CD4-positive, CD25-positive, alpha-beta regulatory T cell (primary cell): ENCODE measurements at regions not wholly inside any gene's neighbourhood (a gene's known extent, or its start where the extent isn't known, plus 50 kb on each side); places are given as distances from the start of the nearest gene placed in this dataset.

Source experiments
- ATAC-seq, 2 donors: fragments of 150-1000 bp; cut with Tn5 transposase; one replicate each; pipeline ENCODE4 v1.10.0; 2021; ENCODE audit warnings: low read depth in 2 of 2, moderate number of reproducible peaks in 2 of 2, moderate library complexity in 1 of 2
- DNase-seq, 3 donors: peaks; one replicate each; pipeline versions ENCODE4 v3.0.0 to v3.0.0-alpha.2; 2012 to 2022; ENCODE audit warnings: mixed read lengths in 1 of 3
- H3K27ac ChIP-seq: one replicate; pipeline ENCODE4 v1.7.0; 2013; ENCODE audit warnings: mild to moderate bottlenecking, low read length; ENCODE audit not compliant: insufficient read depth, poor library complexity, severe bottlenecking
- H3K27me3 ChIP-seq: one replicate; pipeline ENCODE4 v1.7.0; 2013; ENCODE audit warnings: low read length; ENCODE audit not compliant: control insufficient read depth, insufficient read depth
- H3K36me3 ChIP-seq: one replicate; pipeline ENCODE4 v1.7.0; 2013; ENCODE audit warnings: mild to moderate bottlenecking, low read length, moderate library complexity; ENCODE audit not compliant: control insufficient read depth, insufficient read depth
- H3K4me1 ChIP-seq: 2 replicates; pipeline ENCODE4 v1.7.0; 2013; ENCODE audit warnings: mild to moderate bottlenecking, low read length; ENCODE audit not compliant: insufficient read depth, control insufficient read depth, poor library complexity, severe bottlenecking
- H3K4me3 ChIP-seq: one replicate; pipeline ENCODE4 v1.7.0; 2013; ENCODE audit warnings: low read depth, mild to moderate bottlenecking, low read length, moderate library complexity
- H3K9me3 ChIP-seq, 2 experiments: 1 replicate in 1 of 2; 2 replicates in 1 of 2; pipeline ENCODE4 v1.7.0; 2013; ENCODE audit warnings: low read length in 2 of 2, mild to moderate bottlenecking in 1 of 2, moderate library complexity in 1 of 2; ENCODE audit not compliant: control insufficient read depth in 2 of 2
- H3K27ac Mint-ChIP-seq, 3 donors: one replicate each; pipeline ENCODE4 v1.8.0; 2020 to 2022; ENCODE audit warnings: mild to moderate bottlenecking in 3 of 3, mixed read lengths in 3 of 3, moderate library complexity in 2 of 3
- H3K27me3 Mint-ChIP-seq: one replicate; pipeline ENCODE4 v1.8.0; 2022; ENCODE audit warnings: mild to moderate bottlenecking, mixed read lengths
- H3K36me3 Mint-ChIP-seq: one replicate; pipeline ENCODE4 v1.8.0; 2020; ENCODE audit warnings: mixed read lengths
- H3K4me1 Mint-ChIP-seq, 4 donors: one replicate each; pipeline ENCODE4 v1.8.0; 2020 to 2022; ENCODE audit warnings: mixed read lengths in 4 of 4, mild to moderate bottlenecking in 1 of 4
- H3K4me3 Mint-ChIP-seq, 4 donors: one replicate each; pipeline ENCODE4 v1.8.0; 2020 to 2022; ENCODE audit warnings: mild to moderate bottlenecking in 4 of 4, mixed read lengths in 4 of 4, moderate library complexity in 3 of 4
- H3K9me3 Mint-ChIP-seq, 7 donors: one replicate each; pipeline ENCODE4 v1.8.0; 2020 to 2022; ENCODE audit warnings: mixed read lengths in 7 of 7, mild to moderate bottlenecking in 3 of 7, moderate library complexity in 2 of 7

DNA sequence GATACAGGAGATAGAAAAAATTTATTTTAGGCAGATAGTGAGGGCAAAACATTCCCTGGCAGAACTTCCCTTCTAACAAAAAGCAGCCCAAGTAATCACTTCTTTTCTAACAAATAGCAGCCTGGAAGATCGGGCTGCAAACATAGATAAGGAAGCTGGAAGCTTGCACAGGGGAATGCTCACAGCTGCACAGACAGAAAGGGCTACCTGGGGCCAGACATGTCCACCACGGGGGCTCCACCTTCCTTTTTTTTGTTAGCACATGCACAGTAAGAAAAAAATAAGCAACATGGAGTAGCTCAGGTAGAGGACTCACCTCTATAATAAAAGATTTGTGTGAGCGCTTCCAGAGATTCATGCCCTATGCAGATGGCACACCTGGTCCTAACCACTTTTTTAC lies 420.5 kb downstream of the PTH2R start:
- H3K27me3 ChIP-seq, result no peaks in the 10 kb centered on the region
- no peaks in the 10 kb centered on the region for H3K4me1 ChIP-seq
- no peaks in the 10 kb centered on the region for H3K9me3 ChIP-seq
- no peak for ATAC-seq
- Mint-ChIP-seq H3K4me1 (no peaks in the 10 kb centered on the region), H3K27me3 (no peaks in the 10 kb centered on the region), H3K9me3 (peaks cover 0 to 14% (median 7%) of the 10 kb centered on the region in 7 donors), H3K4me3 (no peak overlapping the region), H3K27ac (no peak overlapping the region), H3K36me3 (no peaks in the 10 kb centered on the region)
- H3K27ac ChIP-seq, result no peak overlapping the region
- no peak for DNase-seq
- no peak overlapping the region for H3K4me3 ChIP-seq
- no peaks in the 10 kb centered on the region for H3K36me3 ChIP-seq

- Mint-ChIP-seq H3K27ac (no peak overlapping the region), H3K27me3 (no peaks in the 10 kb centered on the region), H3K9me3 (peaks cover 0 to 17% (median 7%) of the 10 kb centered on the region in 7 donors), H3K4me3 (no peak overlapping the region), H3K36me3 (no peaks in the 10 kb centered on the region), H3K4me1 (no peaks in the 10 kb centered on the region)
- Histone ChIP-seq H3K4me1 (no peaks in the 10 kb centered on the region), H3K27ac (no peak overlapping the region), H3K9me3 (no peaks in the 10 kb centered on the region), H3K4me3 (no peak overlapping the region), H3K27me3 (no peaks in the 10 kb centered on the region), H3K36me3 (no peaks in the 10 kb centered on the region)
- no peak for DNase-seq
- ATAC-seq, result no peak
These were observed 421.1 kb downstream of the PTH2R start for GRCh38 chr2:208827549-208828221.

DNA sequence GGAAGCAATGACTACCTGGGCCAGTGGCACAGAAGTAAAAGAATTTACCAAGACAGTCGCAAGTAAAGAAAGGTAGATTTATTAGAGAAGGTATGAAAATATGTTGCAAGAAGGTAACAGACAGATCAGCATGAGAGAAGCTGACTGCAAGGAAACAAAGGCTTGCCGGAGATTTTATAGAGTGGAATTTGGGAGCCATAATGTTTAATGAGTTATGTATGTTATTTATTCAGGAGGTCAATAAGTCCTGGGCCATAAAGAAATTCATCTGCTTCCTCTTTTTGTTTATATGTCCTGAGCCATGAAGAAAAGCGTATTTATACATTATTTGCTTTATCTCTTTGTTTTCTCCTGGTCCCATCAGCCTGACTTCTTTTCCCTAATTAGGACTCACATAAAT lies 423.6 kb downstream of the PTH2R start:
- no peaks in the 10 kb centered on the region for H3K4me1 Mint-ChIP-seq
- Histone ChIP-seq H3K4me3 (no peak overlapping the region), H3K9me3 (no peaks in the 10 kb centered on the region), H3K27ac (no peak overlapping the region), H3K36me3 (no peaks in the 10 kb centered on the region), H3K27me3 (no peaks in the 10 kb centered on the region), H3K4me1 (no peaks in the 10 kb centered on the region)
- peaks cover 0 to 21% (median 7%) of the 10 kb centered on the region in 7 donors for H3K9me3 Mint-ChIP-seq
- no peaks in the 10 kb centered on the region for H3K36me3 Mint-ChIP-seq
- H3K27me3 Mint-ChIP-seq, result no peaks in the 10 kb centered on the region
- H3K4me3 Mint-ChIP-seq, result no peak overlapping the region
- H3K27ac Mint-ChIP-seq, result no peak overlapping the region
- DNase-seq (no peak), ATAC-seq (no peak)

DNA sequence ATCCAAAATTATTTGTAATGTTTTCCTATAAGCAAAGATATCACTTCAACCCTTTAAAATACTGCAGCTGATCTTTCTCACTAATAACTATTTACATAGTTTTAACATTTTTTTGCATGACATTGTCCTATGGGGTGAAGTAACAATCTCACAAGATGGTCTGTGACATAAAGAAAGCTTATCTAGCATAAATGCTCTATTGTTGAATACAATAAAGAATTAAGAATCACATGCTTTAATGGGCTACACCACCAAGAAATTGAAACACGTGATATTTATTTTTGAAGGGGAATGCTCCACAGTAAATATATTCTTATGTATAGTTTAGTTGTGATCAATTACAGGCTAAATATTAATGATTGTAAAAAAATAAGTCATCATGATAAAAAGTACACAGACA lies 441.1 kb downstream of the PTH2R start:
- Histone ChIP-seq H3K4me3 (no peak overlapping the region), H3K27me3 (no peaks in the 10 kb centered on the region), H3K27ac (no peak overlapping the region), H3K36me3 (no peaks in the 10 kb centered on the region), H3K9me3 (no peaks in the 10 kb centered on the region), H3K4me1 (no peaks in the 10 kb centered on the region)
- Mint-ChIP-seq H3K4me1 (no peaks in the 10 kb centered on the region), H3K36me3 (no peaks in the 10 kb centered on the region), H3K27ac (no peak overlapping the region), H3K27me3 (no peaks in the 10 kb centered on the region), H3K4me3 (no peak overlapping the region), H3K9me3 (peaks cover 0 to 16% (median 8%) of the 10 kb centered on the region in 7 donors)
- DNase-seq, result no peak
- ATAC-seq, result no peak

DNA sequence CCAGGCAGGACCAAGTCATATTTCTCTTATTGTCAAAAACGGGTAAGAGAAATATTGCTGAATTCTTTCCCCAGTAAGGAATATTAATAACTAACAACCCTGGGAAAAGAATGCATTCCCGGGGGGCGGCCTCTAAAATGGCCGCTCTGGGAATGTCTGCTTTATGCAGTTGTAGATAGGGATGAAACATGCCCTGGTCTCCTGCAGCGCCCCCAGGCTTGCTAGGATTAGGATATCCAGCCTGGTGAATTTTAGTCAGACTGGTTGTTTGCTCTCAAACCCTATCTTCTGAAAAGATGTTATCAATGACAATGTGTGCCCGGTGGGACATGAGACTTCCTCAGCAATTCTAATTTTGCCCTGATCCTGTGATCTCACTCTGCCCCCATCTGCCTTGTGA lies 448.1 kb downstream of the PTH2R start:
- no peaks in the 10 kb centered on the region for H3K4me1 ChIP-seq
- H3K4me1 Mint-ChIP-seq, result no peaks in the 10 kb centered on the region
- no peak overlapping the region for H3K27ac ChIP-seq
- no peaks in the 10 kb centered on the region for H3K27me3 ChIP-seq
- H3K4me3 Mint-ChIP-seq, result no peak overlapping the region
- ATAC-seq, result no peak
- no peak overlapping the region for H3K4me3 ChIP-seq
- peaks cover 0 to 32% (median 17%) of the 10 kb centered on the region in 7 donors for H3K9me3 Mint-ChIP-seq
- no peaks in the 10 kb centered on the region for H3K36me3 ChIP-seq
- no peak overlapping the region for H3K27ac Mint-ChIP-seq
- no peak for DNase-seq
- no peaks in the 10 kb centered on the region for H3K36me3 Mint-ChIP-seq
- no peaks in the 10 kb centered on the region for H3K27me3 Mint-ChIP-seq
- peaks cover 2 to 9% of the 10 kb centered on the region in 2 experiments for H3K9me3 ChIP-seq

GRCh38 chr2:208867374-208867773 lies 460.8 kb downstream of the PTH2R start:
- Mint-ChIP-seq H3K4me3 (no peak overlapping the region), H3K36me3 (no peaks in the 10 kb centered on the region), H3K4me1 (no peaks in the 10 kb centered on the region), H3K27ac (no peak overlapping the region), H3K9me3 (peaks cover 0 to 12% (median 2%) of the 10 kb centered on the region in 7 donors), H3K27me3 (no peaks in the 10 kb centered on the region)
- Histone ChIP-seq H3K4me1 (no peaks in the 10 kb centered on the region), H3K27ac (no peak overlapping the region), H3K36me3 (no peaks in the 10 kb centered on the region), H3K27me3 (no peaks in the 10 kb centered on the region), H3K4me3 (no peak overlapping the region), H3K9me3 (no peaks in the 10 kb centered on the region)
- no peak for ATAC-seq
- DNase-seq, result no peak

- peaks cover 2 to 13% (median 7%) of the 10 kb centered on the region in 7 donors for H3K9me3 Mint-ChIP-seq
- no peaks in the 10 kb centered on the region for H3K36me3 Mint-ChIP-seq
- no peak overlapping the region for H3K4me3 Mint-ChIP-seq
- Histone ChIP-seq H3K4me3 (no peak overlapping the region), H3K27me3 (no peaks in the 10 kb centered on the region), H3K36me3 (no peaks in the 10 kb centered on the region), H3K27ac (no peak overlapping the region), H3K4me1 (no peaks in the 10 kb centered on the region), H3K9me3 (no peaks in the 10 kb centered on the region)
- no peak overlapping the region for H3K27ac Mint-ChIP-seq
- DNase-seq (no peak), ATAC-seq (no peak)
- no peaks in the 10 kb centered on the region for H3K4me1 Mint-ChIP-seq
- H3K27me3 Mint-ChIP-seq, result no peaks in the 10 kb centered on the region
These were observed 466.0 kb downstream of the PTH2R start for GRCh38 chr2:208872591-208872990.

DNA sequence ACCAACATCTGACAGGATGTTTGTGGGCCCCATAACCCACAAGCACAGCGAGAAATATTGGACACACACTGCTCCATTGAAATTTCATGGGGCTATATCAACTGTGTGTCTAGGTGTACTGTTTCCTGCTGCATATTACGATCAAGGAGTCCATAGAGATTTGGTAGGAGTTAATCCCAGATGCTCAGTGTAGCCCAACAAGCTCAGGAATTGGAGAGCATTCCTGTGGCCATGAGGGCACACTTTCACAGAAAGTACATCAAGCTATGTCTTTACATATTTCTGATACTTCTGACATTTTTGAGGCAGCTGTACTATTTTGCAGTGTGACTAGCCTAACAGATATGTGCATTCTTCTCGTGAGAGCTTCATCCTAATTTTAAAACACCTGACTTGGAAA lies 473.1 kb downstream of the PTH2R start:
- Histone ChIP-seq H3K4me3 (no peak overlapping the region), H3K36me3 (no peaks in the 10 kb centered on the region)
- peaks cover 0 to 15% (median 4%) of the 10 kb centered on the region in 7 donors for H3K9me3 Mint-ChIP-seq

More for the DNA sequence above, 473.1 kb downstream of the PTH2R start:
- Mint-ChIP-seq H3K27ac (no peak overlapping the region), H3K27me3 (no peaks in the 10 kb centered on the region), H3K4me1 (no peaks in the 10 kb centered on the region), H3K36me3 (no peaks in the 10 kb centered on the region), H3K4me3 (no peak overlapping the region)
- ATAC-seq (no peak), DNase-seq (no peak)
- H3K27ac ChIP-seq, result no peak overlapping the region
- no peaks in the 10 kb centered on the region for H3K27me3 ChIP-seq
- no peaks in the 10 kb centered on the region for H3K9me3 ChIP-seq
- no peaks in the 10 kb centered on the region for H3K4me1 ChIP-seq
